ENCODE measurements at regions not wholly inside any gene's neighbourhood (a gene's known extent, or its start where the extent isn't known, plus 50 kb on each side); places are given as distances from the start of the nearest gene placed in this dataset.

- Mint-ChIP-seq H3K4me1 (ENCODE audit: low read depth) (no peaks in the 10 kb centered on the region), H3K27me3 (ENCODE audit: insufficient read depth) (no peaks in the 10 kb centered on the region), H3K9me3 (no peaks in the 10 kb centered on the region), H3K27ac (no peak overlapping the region), H3K4me3 (no peak overlapping the region), H3K36me3 (ENCODE audit: low read depth) (no peaks in the 10 kb centered on the region)
- no peak for DNase-seq (ENCODE audit: low spot score)
- intact Hi-C loops (cut with micrococcal nuclease) = no loop called here
These were observed 369.6 kb downstream of the OTOL1 start for GRCh38 chr3:161866176-161866575.

DNA sequence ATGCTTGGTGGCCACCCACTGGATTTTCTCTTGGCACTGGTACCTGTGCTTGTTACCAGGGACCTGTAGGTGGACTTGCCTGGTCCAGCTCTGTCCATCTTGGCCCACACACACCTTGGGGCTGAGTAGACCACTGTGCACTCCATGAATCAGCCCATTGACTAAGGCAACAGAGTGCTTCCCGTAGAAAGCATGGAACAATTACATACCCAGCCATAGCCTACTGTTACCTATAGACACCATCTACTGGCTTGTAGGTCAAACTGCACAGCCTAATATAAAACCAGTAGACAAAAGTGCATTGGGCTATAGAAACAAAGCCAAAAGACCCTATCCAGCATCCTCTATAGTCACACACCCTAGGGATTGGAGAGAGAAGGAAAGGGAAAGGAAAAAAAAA is 378.9 kb downstream of the OTOL1 start:
- no peak for DNase-seq (ENCODE audit: low spot score)
- no peak overlapping the region for H3K27ac Mint-ChIP-seq
- no peaks in the 10 kb centered on the region for H3K36me3 Mint-ChIP-seq (ENCODE audit: low read depth)
- H3K27me3 Mint-ChIP-seq (ENCODE audit: insufficient read depth) = no peaks in the 10 kb centered on the region
- intact Hi-C loops (cut with micrococcal nuclease) = no loop called here
- H3K9me3 Mint-ChIP-seq = no peaks in the 10 kb centered on the region
- H3K4me3 Mint-ChIP-seq = no peak overlapping the region
- H3K4me1 Mint-ChIP-seq (ENCODE audit: low read depth) = no peaks in the 10 kb centered on the region

- H3K36me3 Mint-ChIP-seq (ENCODE audit: low read depth) = no peaks in the 10 kb centered on the region
- no peaks in the 10 kb centered on the region for H3K4me1 Mint-ChIP-seq (ENCODE audit: low read depth)
- intact Hi-C loops (cut with micrococcal nuclease) = no loop called here
- no peak overlapping the region for H3K4me3 Mint-ChIP-seq
- H3K9me3 Mint-ChIP-seq = peaks cover 6% of the 10 kb centered on the region
- no peak for DNase-seq (ENCODE audit: low spot score)
- no peaks in the 10 kb centered on the region for H3K27me3 Mint-ChIP-seq (ENCODE audit: insufficient read depth)
- H3K27ac Mint-ChIP-seq = no peak overlapping the region
These were observed 382.9 kb downstream of the OTOL1 start for GRCh38 chr3:161879470-161879869.

DNA sequence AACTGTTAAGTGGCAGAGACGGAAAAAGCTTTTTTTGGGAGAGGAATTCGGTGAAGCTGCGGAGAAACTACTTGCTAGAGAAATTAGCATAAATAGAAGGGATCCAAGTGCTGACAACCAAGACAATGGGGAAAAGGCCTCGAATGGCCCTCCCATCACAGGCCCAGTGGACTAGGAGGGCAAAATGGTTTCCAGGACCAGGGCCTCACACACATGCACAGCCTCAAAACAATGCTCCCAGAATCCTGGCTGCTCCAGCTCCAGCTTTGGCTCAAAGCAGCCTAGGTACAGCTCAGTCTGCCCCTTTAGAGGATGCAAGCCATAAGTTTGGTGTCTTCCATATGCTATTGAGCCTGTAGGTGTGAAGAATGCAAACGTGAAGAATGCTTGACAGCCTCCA is 388.2 kb downstream of the OTOL1 start:
- Mint-ChIP-seq H3K27me3 (ENCODE audit: insufficient read depth) (no peaks in the 10 kb centered on the region), H3K36me3 (ENCODE audit: low read depth) (no peaks in the 10 kb centered on the region), H3K4me3 (no peak overlapping the region), H3K27ac (no peak overlapping the region), H3K4me1 (ENCODE audit: low read depth) (no peaks in the 10 kb centered on the region), H3K9me3 (peaks cover 8% of the 10 kb centered on the region)
- DNase-seq (ENCODE audit: low spot score) = no peak
- intact Hi-C loops (cut with micrococcal nuclease) = no loop called here

GRCh38 chr3:161890147-161890625 is 393.6 kb downstream of the OTOL1 start:
- H3K4me3 Mint-ChIP-seq = no peak overlapping the region
- H3K36me3 Mint-ChIP-seq (ENCODE audit: low read depth) = no peaks in the 10 kb centered on the region
- no peaks in the 10 kb centered on the region for H3K27me3 Mint-ChIP-seq (ENCODE audit: insufficient read depth)
- no peaks in the 10 kb centered on the region for H3K9me3 Mint-ChIP-seq
- H3K4me1 Mint-ChIP-seq (ENCODE audit: low read depth) = no peaks in the 10 kb centered on the region
- DNase-seq (ENCODE audit: low spot score) = no peak
- intact Hi-C loops (cut with micrococcal nuclease) = no loop called here
- no peak overlapping the region for H3K27ac Mint-ChIP-seq

DNA sequence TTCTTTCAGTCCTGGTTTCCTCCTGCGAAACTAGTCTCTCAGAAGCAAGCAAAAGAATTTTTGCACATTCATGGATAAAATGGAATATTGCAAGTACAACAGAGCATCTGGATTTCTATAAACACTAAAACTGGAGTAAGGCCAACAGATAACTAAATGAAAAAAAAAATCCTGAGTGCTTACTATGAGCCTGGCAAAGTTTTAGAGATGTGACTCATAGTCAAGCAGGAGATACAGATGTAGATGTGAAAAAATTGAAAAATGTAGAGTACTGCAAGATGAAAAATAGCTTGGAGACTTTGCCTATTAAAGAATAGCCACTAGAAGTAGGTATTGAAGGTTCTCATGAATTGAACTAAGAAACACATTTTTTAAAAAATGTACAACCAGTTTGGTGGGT is 397.4 kb downstream of the OTOL1 start:
- Mint-ChIP-seq H3K27me3 (ENCODE audit: insufficient read depth) (no peaks in the 10 kb centered on the region), H3K9me3 (no peaks in the 10 kb centered on the region), H3K36me3 (ENCODE audit: low read depth) (no peaks in the 10 kb centered on the region), H3K4me3 (no peak overlapping the region), H3K4me1 (ENCODE audit: low read depth) (no peaks in the 10 kb centered on the region), H3K27ac (no peak overlapping the region)
- intact Hi-C loops (cut with micrococcal nuclease) = no loop called here
- no peak for DNase-seq (ENCODE audit: low spot score)

GRCh38 chr3:161894657-161895056 is 398.0 kb downstream of the OTOL1 start:
- no peaks in the 10 kb centered on the region for H3K27me3 Mint-ChIP-seq (ENCODE audit: insufficient read depth)
- H3K36me3 Mint-ChIP-seq (ENCODE audit: low read depth) = no peaks in the 10 kb centered on the region
- no peak overlapping the region for H3K27ac Mint-ChIP-seq
- H3K4me3 Mint-ChIP-seq = no peak overlapping the region
- no peaks in the 10 kb centered on the region for H3K4me1 Mint-ChIP-seq (ENCODE audit: low read depth)
- H3K9me3 Mint-ChIP-seq = no peaks in the 10 kb centered on the region
- DNase-seq (ENCODE audit: low spot score) = no peak
- intact Hi-C loops (cut with micrococcal nuclease) = no loop called here

- no peak overlapping the region for H3K27ac Mint-ChIP-seq
- no peaks in the 10 kb centered on the region for H3K36me3 Mint-ChIP-seq (ENCODE audit: low read depth)
- no peaks in the 10 kb centered on the region for H3K27me3 Mint-ChIP-seq (ENCODE audit: insufficient read depth)
- H3K9me3 Mint-ChIP-seq = no peaks in the 10 kb centered on the region
- no peak for DNase-seq (ENCODE audit: low spot score)
- intact Hi-C loops (cut with micrococcal nuclease) = no loop called here
- H3K4me3 Mint-ChIP-seq = no peak overlapping the region
- H3K4me1 Mint-ChIP-seq (ENCODE audit: low read depth) = no peaks in the 10 kb centered on the region
These were observed 409.0 kb downstream of the OTOL1 start for GRCh38 chr3:161905520-161906132.

DNA sequence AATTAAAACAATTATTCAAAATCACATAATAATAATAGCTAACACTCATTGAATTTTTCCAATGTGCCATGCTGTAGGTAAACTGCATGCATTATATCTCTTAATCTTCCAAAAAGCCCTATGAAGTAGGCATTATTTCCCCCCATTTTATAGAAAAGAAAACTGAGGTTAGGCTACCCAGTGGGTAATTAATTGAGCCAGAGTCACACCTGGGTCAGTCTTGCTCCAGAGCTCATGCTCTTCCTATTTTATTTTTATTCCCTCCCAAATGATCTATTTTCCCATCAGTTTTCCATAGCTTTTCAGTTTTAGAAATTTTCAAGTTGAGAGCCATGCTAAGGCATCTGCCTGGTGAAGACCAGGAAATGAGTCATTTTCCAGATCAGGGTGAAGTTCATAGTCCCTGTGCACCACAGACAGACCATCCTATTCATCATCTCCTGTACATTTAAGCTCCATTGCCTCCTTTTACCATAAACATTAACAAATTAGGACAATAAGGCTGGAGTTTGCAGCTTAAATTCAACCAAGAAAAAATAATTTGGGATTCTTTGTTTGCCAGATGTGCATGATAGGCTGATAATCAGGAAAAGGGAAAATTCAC is 417.3 kb downstream of the OTOL1 start:
- Mint-ChIP-seq H3K4me1 (ENCODE audit: low read depth) (no peaks in the 10 kb centered on the region), H3K9me3 (no peaks in the 10 kb centered on the region), H3K27me3 (ENCODE audit: insufficient read depth) (no peaks in the 10 kb centered on the region), H3K4me3 (no peak overlapping the region), H3K36me3 (ENCODE audit: low read depth) (no peaks in the 10 kb centered on the region), H3K27ac (no peak overlapping the region)
- no peak for DNase-seq (ENCODE audit: low spot score)
- intact Hi-C loops (cut with micrococcal nuclease) = no loop called here

GRCh38 chr3:161914703-161915417 is 418.3 kb downstream of the OTOL1 start:
- H3K36me3 Mint-ChIP-seq (ENCODE audit: low read depth) = no peaks in the 10 kb centered on the region
- no peaks in the 10 kb centered on the region for H3K27me3 Mint-ChIP-seq (ENCODE audit: insufficient read depth)
- no peak overlapping the region for H3K27ac Mint-ChIP-seq
- no peaks in the 10 kb centered on the region for H3K9me3 Mint-ChIP-seq
- no peak for DNase-seq (ENCODE audit: low spot score)
- H3K4me1 Mint-ChIP-seq (ENCODE audit: low read depth) = no peaks in the 10 kb centered on the region
- intact Hi-C loops (cut with micrococcal nuclease) = no loop called here
- no peak overlapping the region for H3K4me3 Mint-ChIP-seq

- H3K36me3 Mint-ChIP-seq (ENCODE audit: low read depth) = no peaks in the 10 kb centered on the region
- no peaks in the 10 kb centered on the region for H3K9me3 Mint-ChIP-seq
- intact Hi-C loops (cut with micrococcal nuclease) = no loop called here
- H3K4me3 Mint-ChIP-seq = no peak overlapping the region
- DNase-seq (ENCODE audit: low spot score) = no peak
- H3K27me3 Mint-ChIP-seq (ENCODE audit: insufficient read depth) = no peaks in the 10 kb centered on the region
- H3K4me1 Mint-ChIP-seq (ENCODE audit: low read depth) = no peaks in the 10 kb centered on the region
- H3K27ac Mint-ChIP-seq = no peak overlapping the region
These were observed 418.8 kb downstream of the OTOL1 start for GRCh38 chr3:161915418-161915750.

DNA sequence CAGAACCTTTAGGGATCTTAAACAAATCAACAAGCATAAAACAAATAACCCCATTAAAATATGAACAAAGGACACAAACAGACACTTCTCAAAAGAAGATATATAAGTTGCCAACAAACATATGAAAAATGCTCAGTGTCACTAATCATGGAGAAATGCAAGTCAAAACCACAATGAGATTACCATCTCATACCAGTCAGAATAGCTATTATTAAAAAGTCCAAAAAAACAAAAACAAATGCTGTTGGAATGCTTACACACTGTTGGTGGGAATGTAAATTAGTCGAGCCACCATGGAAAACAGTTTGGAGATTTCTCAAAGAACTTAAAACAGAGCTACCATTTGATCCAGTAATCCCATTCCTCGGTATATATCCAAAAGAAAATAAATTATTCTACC is 423.6 kb downstream of the OTOL1 start:
- Mint-ChIP-seq H3K4me3 (no peak overlapping the region), H3K36me3 (ENCODE audit: low read depth) (no peaks in the 10 kb centered on the region)

DNA sequence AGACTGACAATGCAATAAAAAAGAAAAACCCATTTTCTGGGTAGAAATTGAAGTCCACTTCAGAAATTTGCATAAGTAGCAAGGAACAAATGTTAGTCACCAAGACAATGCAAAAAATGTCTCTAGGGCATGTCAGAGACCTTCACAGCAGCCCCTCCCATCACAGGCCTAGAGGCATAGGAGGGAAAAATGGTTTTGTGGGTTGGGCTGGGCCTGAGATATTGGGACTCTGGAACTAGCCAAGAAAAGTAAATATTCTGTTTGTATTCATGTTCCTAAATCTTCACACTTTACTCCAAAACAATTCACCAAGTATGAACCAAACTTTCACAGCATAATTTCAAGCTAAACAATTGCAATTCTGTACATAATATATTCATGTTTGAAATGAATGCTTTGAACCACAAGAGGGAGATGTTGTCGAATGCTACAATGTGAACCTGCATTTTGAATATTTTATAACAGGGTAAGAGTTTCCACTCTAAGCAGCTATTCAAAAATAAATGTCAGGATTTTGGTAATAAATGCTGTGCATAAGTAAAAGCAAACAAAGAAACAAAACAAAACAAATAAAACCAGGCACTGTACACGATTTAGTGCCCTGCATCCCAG is 429.2 kb downstream of the OTOL1 start:
- no peak for DNase-seq (ENCODE audit: low spot score)
- Mint-ChIP-seq H3K36me3 (ENCODE audit: low read depth) (no peaks in the 10 kb centered on the region), H3K27me3 (ENCODE audit: insufficient read depth) (no peaks in the 10 kb centered on the region), H3K27ac (no peak overlapping the region), H3K4me3 (no peak overlapping the region), H3K4me1 (ENCODE audit: low read depth) (no peaks in the 10 kb centered on the region), H3K9me3 (no peaks in the 10 kb centered on the region)
- intact Hi-C loops (cut with micrococcal nuclease) = no loop called here

More for the DNA sequence above, 423.6 kb downstream of the OTOL1 start:
- Mint-ChIP-seq H3K27ac (no peak overlapping the region), H3K9me3 (no peaks in the 10 kb centered on the region), H3K27me3 (ENCODE audit: insufficient read depth) (no peaks in the 10 kb centered on the region), H3K4me1 (ENCODE audit: low read depth) (no peaks in the 10 kb centered on the region)
- no peak for DNase-seq (ENCODE audit: low spot score)
- intact Hi-C loops (cut with micrococcal nuclease) = no loop called here

Measured in activated T-helper 1 cell treated with anti-CD3 and anti-CD28 coated beads, Interleukin-12 subunit alpha, Interleukin-12 subunit beta, Interleukin-2, Interleukin-4 antibody, amounts not matched to agents 30 ng/mL and 10 ng/mL and 1 ng/mL, durations not matched to agents 14 hours and 24 hours and 36 hours (primary cell).